Mesendoderm (in vitro differentiated cells): ENCODE measurements at regions not wholly inside any gene's neighbourhood (a gene's known extent, or its start where the extent isn't known, plus 50 kb on each side); places are given as distances from the start of the nearest gene placed in this dataset.

Experiments
- DNase-seq: peaks from one replicate; pipeline ENCODE4 v3.0.0; 2013
- H2AK5ac ChIP-seq: 2 replicates; pipeline ENCODE4 v1.6.1; 2013; ENCODE audit warnings: low read length, inconsistent platforms
- H2BK120ac ChIP-seq: 2 replicates; pipeline ENCODE4 v1.6.1; 2013; ENCODE audit warnings: low read depth, mild to moderate bottlenecking, low read length, moderate library complexity, mixed read lengths
- H2BK15ac ChIP-seq: replicated peaks from 2 replicates; pipeline ENCODE4 v1.6.1; 2013; ENCODE audit warnings: low read depth, mild to moderate bottlenecking, moderate library complexity
- H2BK5ac ChIP-seq: 2 replicates; pipeline ENCODE4 v1.6.1; 2013; ENCODE audit warnings: low read length, inconsistent platforms
- H3K18ac ChIP-seq: 2 replicates; pipeline ENCODE4 v1.6.1; 2013; ENCODE audit warnings: mild to moderate bottlenecking, low read length, mixed read lengths
- H3K23ac ChIP-seq: one replicate; pipeline ENCODE4 v1.6.1; 2013; ENCODE audit warnings: low read length
- H3K27ac ChIP-seq: 2 replicates; pipeline ENCODE4 v1.5.1; 2013; ENCODE audit warnings: low read depth, mild to moderate bottlenecking, inconsistent platforms, low read length, moderate library complexity
- H3K27me3 ChIP-seq: 2 replicates; pipeline ENCODE4 v1.6.1; 2013; ENCODE audit warnings: low read length, control low read depth, mild to moderate bottlenecking, inconsistent platforms; ENCODE audit not compliant: insufficient read depth, poor library complexity
- H3K36me3 ChIP-seq: 2 replicates; pipeline ENCODE4 v1.6.1; 2013; ENCODE audit warnings: low read length, inconsistent platforms; ENCODE audit not compliant: control insufficient read depth, insufficient read depth
- H3K4ac ChIP-seq: one replicate; pipeline ENCODE4 v1.6.1; 2013; ENCODE audit warnings: low read depth, mild to moderate bottlenecking, low read length, moderate library complexity
- H3K4me1 ChIP-seq: 2 replicates; pipeline ENCODE4 v1.6.1; 2013; ENCODE audit warnings: low read depth, low read length, inconsistent platforms; ENCODE audit not compliant: control insufficient read depth
- H3K4me2 ChIP-seq: 2 replicates; pipeline ENCODE4 v1.6.1; 2013; ENCODE audit warnings: low read length
- H3K4me3 ChIP-seq: 2 replicates; pipeline ENCODE4 v1.5.1; 2013; ENCODE audit warnings: mild to moderate bottlenecking, low read length
- H3K56ac ChIP-seq: one replicate; pipeline ENCODE4 v1.6.1; 2013; ENCODE audit warnings: low read length
- H3K79me1 ChIP-seq: 2 replicates; pipeline ENCODE4 v1.6.1; 2013; ENCODE audit warnings: low read length, inconsistent platforms
- H3K79me2 ChIP-seq: 2 replicates; pipeline ENCODE4 v1.6.1; 2013; ENCODE audit warnings: mild to moderate bottlenecking, low read length; ENCODE audit not compliant: control insufficient read depth, insufficient read depth
- H3K9ac ChIP-seq: 2 replicates; pipeline ENCODE4 v1.6.1; 2013; ENCODE audit warnings: low read length, inconsistent platforms
- H4K5ac ChIP-seq: one replicate; pipeline ENCODE4 v1.6.1; 2013; ENCODE audit warnings: low read length
- H4K8ac ChIP-seq: one replicate; pipeline ENCODE4 v1.6.1; 2013; ENCODE audit warnings: low read depth, mild to moderate bottlenecking, control low read depth, low read length, moderate library complexity
- WGBS: extraction: QIAGEN DNeasy Blood & Tissue Kit; methylation state at CpG from one replicate; pipeline ENCODE4 v1.1.7; 2013; ENCODE audit warnings: low lambda C conversion rate, missing lambda C conversion rate; ENCODE audit not compliant: insufficient coverage; ENCODE audit errors: extremely low coverage; 5-methylcytosine and 5-hydroxymethylcytosine counted together

GRCh38 chr18:73840319-73840945 lies 307.2 kb downstream of the FBXO15 start:
- Histone ChIP-seq H3K4me2 (no peak overlapping the region), H3K27ac (no peak overlapping the region), H3K79me2 (no peaks in the 10 kb centered on the region), H3K36me3 (no peaks in the 10 kb centered on the region), H2BK120ac (no peak overlapping the region), H2BK15ac (no peak overlapping the region), H3K56ac (no peak overlapping the region), H3K9ac (no peak overlapping the region), H3K27me3 (no peaks in the 10 kb centered on the region), H3K4ac (no peak overlapping the region), H2BK5ac (no peak overlapping the region), H3K4me1 (no peaks in the 10 kb centered on the region), H2AK5ac (no peak overlapping the region), H3K23ac (no peak overlapping the region), H3K4me3 (no peak overlapping the region), H4K8ac (no peak overlapping the region), H3K18ac (no peak overlapping the region), H4K5ac (no peak overlapping the region), H3K79me1 (no peaks in the 10 kb centered on the region)
- no CpG with 5 or more reads among the region's 11 CpGs for WGBS
- DNase-seq: no peak

- no peaks in the 10 kb centered on the region for H3K79me2 ChIP-seq
- no peak overlapping the region for H2BK120ac ChIP-seq
- H3K27me3 ChIP-seq: no peaks in the 10 kb centered on the region
- WGBS: no CpG with 5 or more reads among the region's 4 CpGs
- H2BK5ac ChIP-seq: no peak overlapping the region
- no peak overlapping the region for H2AK5ac ChIP-seq
- H4K8ac ChIP-seq: no peak overlapping the region
- H3K4me1 ChIP-seq: no peaks in the 10 kb centered on the region
- H3K23ac ChIP-seq: no peak overlapping the region
- DNase-seq: no peak
- H3K56ac ChIP-seq: no peak overlapping the region
- H3K18ac ChIP-seq: no peak overlapping the region
- no peaks in the 10 kb centered on the region for H3K36me3 ChIP-seq
- H3K79me1 ChIP-seq: no peaks in the 10 kb centered on the region
- H3K4ac ChIP-seq: no peak overlapping the region
- no peak overlapping the region for H3K4me3 ChIP-seq
- H3K4me2 ChIP-seq: no peak overlapping the region
- no peak overlapping the region for H3K9ac ChIP-seq
- no peak overlapping the region for H2BK15ac ChIP-seq
- H4K5ac ChIP-seq: no peak overlapping the region
- H3K27ac ChIP-seq: no peak overlapping the region
Observed at GRCh38 chr18:73839441-73839840, 308.2 kb downstream of the FBXO15 start.

GRCh38 chr18:73838107-73838506 lies 309.5 kb downstream of the FBXO15 start:
- Histone ChIP-seq H3K4me3 (no peak overlapping the region), H3K79me2 (no peaks in the 10 kb centered on the region), H2BK15ac (no peak overlapping the region), H3K79me1 (no peaks in the 10 kb centered on the region), H3K27me3 (no peaks in the 10 kb centered on the region), H3K56ac (no peak overlapping the region), H3K36me3 (no peaks in the 10 kb centered on the region), H3K4me1 (no peaks in the 10 kb centered on the region), H2BK5ac (no peak overlapping the region), H3K9ac (no peak overlapping the region), H3K4me2 (no peak overlapping the region), H3K23ac (no peak overlapping the region), H2BK120ac (no peak overlapping the region), H4K5ac (no peak overlapping the region), H3K27ac (no peak overlapping the region), H3K4ac (no peak overlapping the region), H3K18ac (no peak overlapping the region), H2AK5ac (no peak overlapping the region), H4K8ac (no peak overlapping the region)
- no peak for DNase-seq

- H3K79me1 ChIP-seq: no peaks in the 10 kb centered on the region
- no peak overlapping the region for H3K27ac ChIP-seq
- no peaks in the 10 kb centered on the region for H3K4me1 ChIP-seq
- no peak overlapping the region for H3K18ac ChIP-seq
- H3K79me2 ChIP-seq: no peaks in the 10 kb centered on the region
- H3K4ac ChIP-seq: no peak overlapping the region
- no peak overlapping the region for H2BK5ac ChIP-seq
- no peak overlapping the region for H3K23ac ChIP-seq
- H3K36me3 ChIP-seq: no peaks in the 10 kb centered on the region
- no peaks in the 10 kb centered on the region for H3K27me3 ChIP-seq
- no peak overlapping the region for H3K9ac ChIP-seq
- H4K5ac ChIP-seq: no peak overlapping the region
- no peak overlapping the region for H3K4me2 ChIP-seq
- H3K4me3 ChIP-seq: no peak overlapping the region
- no peak overlapping the region for H2BK15ac ChIP-seq
- no peak for DNase-seq
- H2AK5ac ChIP-seq: no peak overlapping the region
- no CpG with 5 or more reads among the region's 8 CpGs for WGBS
- no peak overlapping the region for H2BK120ac ChIP-seq
- no peak overlapping the region for H3K56ac ChIP-seq
- H4K8ac ChIP-seq: no peak overlapping the region
Observed at GRCh38 chr18:73835656-73836364, 311.8 kb downstream of the FBXO15 start.

- no CpG with 5 or more reads among the region's 3 CpGs for WGBS
- Histone ChIP-seq H3K18ac (no peak overlapping the region), H3K4me3 (no peak overlapping the region), H3K4me2 (no peak overlapping the region), H3K4ac (no peak overlapping the region), H3K56ac (no peak overlapping the region), H3K27ac (no peak overlapping the region), H2BK15ac (no peak overlapping the region), H3K9ac (no peak overlapping the region), H4K5ac (no peak overlapping the region), H2AK5ac (no peak overlapping the region), H3K4me1 (no peaks in the 10 kb centered on the region), H3K79me1 (no peaks in the 10 kb centered on the region), H4K8ac (no peak overlapping the region), H3K27me3 (no peaks in the 10 kb centered on the region), H2BK120ac (no peak overlapping the region), H3K79me2 (no peaks in the 10 kb centered on the region), H3K23ac (no peak overlapping the region), H3K36me3 (no peaks in the 10 kb centered on the region), H2BK5ac (no peak overlapping the region)
- DNase-seq: no peak
Observed at GRCh38 chr18:73835039-73835438, 312.6 kb downstream of the FBXO15 start.

- no peak overlapping the region for H4K5ac ChIP-seq
- H2BK120ac ChIP-seq: no peak overlapping the region
- no peak overlapping the region for H3K56ac ChIP-seq
- H2BK5ac ChIP-seq: no peak overlapping the region
- H3K4ac ChIP-seq: no peak overlapping the region
- H3K79me2 ChIP-seq: no peaks in the 10 kb centered on the region
- no peak overlapping the region for H2AK5ac ChIP-seq
- H3K27me3 ChIP-seq: no peaks in the 10 kb centered on the region
- H3K27ac ChIP-seq: no peak overlapping the region
- no peak overlapping the region for H2BK15ac ChIP-seq
- H3K4me3 ChIP-seq: no peak overlapping the region
- no peaks in the 10 kb centered on the region for H3K4me1 ChIP-seq
- H3K79me1 ChIP-seq: no peaks in the 10 kb centered on the region
- no peak overlapping the region for H3K4me2 ChIP-seq
- H3K36me3 ChIP-seq: no peaks in the 10 kb centered on the region
- DNase-seq: no peak
- H3K18ac ChIP-seq: no peak overlapping the region
- H3K23ac ChIP-seq: no peak overlapping the region
- H3K9ac ChIP-seq: no peak overlapping the region
- H4K8ac ChIP-seq: no peak overlapping the region
- WGBS: no CpG with 5 or more reads among the region's 6 CpGs
Observed at GRCh38 chr18:73831688-73832087, 315.9 kb downstream of the FBXO15 start.
